HEK293 (cell line): ENCODE measurements at regions not wholly inside any gene's neighbourhood (a gene's known extent, or its start where the extent isn't known, plus 50 kb on each side); places are given as distances from the start of the nearest gene placed in this dataset.

ENCODE experiments used
- CTCF ChIA-PET: fragments of 350-600 bp; formaldehyde crosslinking; extraction: SDS; loops from one replicate; lab custom pipeline; 2021; ENCODE audit warnings: antibody characterized with exemption; lab: Yijun Ruan, JAX
- POLR2A ChIA-PET: fragments of 300-600 bp; formaldehyde crosslinking; extraction: SDS; loops from one replicate; lab custom pipeline; 2020; ENCODE audit warnings: antibody characterized with exemption, inconsistent platforms; lab: Yijun Ruan, JAX
- H3K27ac ChIP-seq: fragments of 200-500 bp; sonication (Bioruptor generic); 2 replicates; pipeline ENCODE4 v1.5.1; 2014; ENCODE audit warnings: low read depth, low read length, control low read depth, inconsistent platforms; ENCODE audit errors: extremely low read depth
- H3K36me3 ChIP-seq, 2 experiments: fragments of 200-500 bp in 1 of 2; sonication (Bioruptor generic) in 1 of 2; 1 replicate in 1 of 2; 2 replicates in 1 of 2; pipeline ENCODE4 v1.5.1; 2014 to 2017; ENCODE audit warnings: inconsistent platforms in 2 of 2, low read length in 2 of 2; ENCODE audit not compliant: control insufficient read depth in 2 of 2, insufficient read depth in 1 of 2
- H3K4me1 ChIP-seq: fragments of 200-500 bp; sonication (Bioruptor generic); 2 replicates; pipeline ENCODE4 v1.5.1; 2014; ENCODE audit warnings: mild to moderate bottlenecking, low read length, inconsistent platforms; ENCODE audit not compliant: control insufficient read depth, insufficient read depth
- H3K4me3 ChIP-seq: 2 replicates; pipeline ENCODE4 v1.5.1; 2011; ENCODE audit warnings: low read depth, mild to moderate bottlenecking, control low read depth, low read length, moderate library complexity
- H3K9me3 ChIP-seq: fragments of 200-500 bp; sonication (Bioruptor generic); 2 replicates; pipeline ENCODE4 v1.5.1; 2014; ENCODE audit warnings: low read depth, low read length, inconsistent platforms; ENCODE audit not compliant: control insufficient read depth, insufficient read depth
- KLF8 ChIP-seq: fragments of 450-650 bp; formaldehyde crosslinking; IDR thresholded peaks from 2 replicates; pipeline ENCODE4 v1.5.1; 2016; ENCODE audit warnings: missing biosample characterization, missing genetic modification characterization
- WT1 ChIP-seq: fragments of 450-650 bp; formaldehyde crosslinking; IDR thresholded peaks from 2 replicates; pipeline ENCODE4 v1.5.1; 2016; ENCODE audit warnings: missing biosample characterization, missing genetic modification characterization
- ZBTB8A ChIP-seq: fragments of 450-650 bp; formaldehyde crosslinking; IDR thresholded peaks from 2 replicates; pipeline ENCODE4 v1.5.1; 2016; ENCODE audit warnings: missing biosample characterization, missing genetic modification characterization
- ZNF155 ChIP-seq: fragments of 450-650 bp; formaldehyde crosslinking; IDR thresholded peaks from 2 replicates; pipeline ENCODE4 v1.5.1; 2016; ENCODE audit warnings: missing biosample characterization, missing genetic modification characterization
- ZNF16 ChIP-seq: fragments of 450-650 bp; formaldehyde crosslinking; IDR thresholded peaks from 2 replicates; pipeline ENCODE4 v1.5.1; 2016; ENCODE audit warnings: low read depth, missing biosample characterization, missing genetic modification characterization
- ZNF214 ChIP-seq: fragments of 450-650 bp; formaldehyde crosslinking; IDR thresholded peaks from 2 replicates; pipeline ENCODE4 v1.5.1; 2017; ENCODE audit warnings: missing biosample characterization, mild to moderate bottlenecking, missing genetic modification characterization, borderline replicate concordance
- ZNF223 ChIP-seq: fragments of 450-650 bp; formaldehyde crosslinking; IDR thresholded peaks from 2 replicates; pipeline ENCODE4 v1.5.1; 2016; ENCODE audit warnings: missing biosample characterization, missing genetic modification characterization
- ZNF324 ChIP-seq: fragments of 450-650 bp; formaldehyde crosslinking; IDR thresholded peaks from 2 replicates; pipeline ENCODE4 v1.5.1; 2016; ENCODE audit warnings: missing biosample characterization, missing genetic modification characterization
- ZNF426 ChIP-seq: fragments of 450-650 bp; formaldehyde crosslinking; IDR thresholded peaks from 2 replicates; pipeline ENCODE4 v1.5.1; 2017; ENCODE audit warnings: missing biosample characterization, missing genetic modification characterization, mild to moderate bottlenecking, inconsistent platforms, moderate library complexity
- ZNF701 ChIP-seq: fragments of 450-650 bp; formaldehyde crosslinking; IDR thresholded peaks from 2 replicates; pipeline ENCODE4 v1.5.1; 2016; ENCODE audit warnings: missing biosample characterization, missing genetic modification characterization
- ZNF776 ChIP-seq: fragments of 450-650 bp; formaldehyde crosslinking; IDR thresholded peaks from 2 replicates; pipeline ENCODE4 v1.5.0; 2017; ENCODE audit warnings: missing biosample characterization, missing genetic modification characterization, borderline replicate concordance
- ZNF837 ChIP-seq: fragments of 450-650 bp; formaldehyde crosslinking; IDR thresholded peaks from 2 replicates; pipeline ENCODE4 v1.5.1; 2016; ENCODE audit warnings: missing biosample characterization, missing genetic modification characterization
- TF ChIP-seq, protein P1 (sequence below): fragments of 450-650 bp; formaldehyde crosslinking; conservative IDR thresholded peaks from 2 replicates; pipeline ENCODE4 v1.5.1; 2016; ENCODE audit warnings: low read depth, missing biosample characterization, missing genetic modification characterization
- TF ChIP-seq, protein P2 (sequence below): fragments of 450-650 bp; formaldehyde crosslinking; IDR thresholded peaks from 2 replicates; pipeline ENCODE4 v1.5.1; 2016; ENCODE audit warnings: missing biosample characterization, missing genetic modification characterization
- TF ChIP-seq, protein P3 (sequence below): fragments of 450-650 bp; formaldehyde crosslinking; IDR thresholded peaks from 2 replicates; pipeline ENCODE4 v1.5.1; 2016; ENCODE audit warnings: missing biosample characterization, missing genetic modification characterization
- TF ChIP-seq, protein P4 (sequence below): fragments of 450-650 bp; formaldehyde crosslinking; conservative IDR thresholded peaks from 2 replicates; pipeline ENCODE4 v1.5.1; 2016; ENCODE audit warnings: low read depth, missing biosample characterization, missing genetic modification characterization

DNA sequence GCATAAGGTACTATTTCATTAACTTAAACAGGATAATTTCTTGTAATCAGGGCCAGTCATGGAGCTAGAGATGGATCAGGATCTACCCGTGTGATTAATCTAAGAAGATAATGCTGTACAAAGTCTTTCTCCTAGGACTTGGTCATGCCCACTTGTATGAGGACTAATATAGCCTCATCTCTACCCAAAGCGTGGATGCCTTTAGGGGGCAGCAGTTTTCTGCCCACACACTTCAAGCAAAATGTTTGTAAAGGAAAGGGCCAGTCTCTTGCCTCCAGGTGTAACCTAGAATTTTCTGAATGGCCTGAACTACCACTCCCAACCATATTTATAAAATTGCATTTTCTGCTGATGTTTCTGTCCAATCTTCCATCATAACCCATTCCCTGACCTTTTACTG, 764.0 kb upstream of the IGFBP3 start:
- POLR2A ChIA-PET, result no interaction called here
- TF ChIP-seq ZNF155 (tag by site-specific recombination) (no peak), WT1 (no peak), ZNF701 (tag by site-specific recombination) (no peak), ZNF223 (no peak), KLF8 (no peak), ZNF776 (tag by site-specific recombination) (no peak), ZNF214 (tag by site-specific recombination) (no peak), ZNF426 (tag by site-specific recombination) (no peak), ZNF837 (tag by site-specific recombination) (no peak), ZNF16 (tag by site-specific recombination) (no peak), ZNF324 (tag by site-specific recombination) (no peak), ZBTB8A (no peak)
- TF ChIP-seq, protein P1, sequence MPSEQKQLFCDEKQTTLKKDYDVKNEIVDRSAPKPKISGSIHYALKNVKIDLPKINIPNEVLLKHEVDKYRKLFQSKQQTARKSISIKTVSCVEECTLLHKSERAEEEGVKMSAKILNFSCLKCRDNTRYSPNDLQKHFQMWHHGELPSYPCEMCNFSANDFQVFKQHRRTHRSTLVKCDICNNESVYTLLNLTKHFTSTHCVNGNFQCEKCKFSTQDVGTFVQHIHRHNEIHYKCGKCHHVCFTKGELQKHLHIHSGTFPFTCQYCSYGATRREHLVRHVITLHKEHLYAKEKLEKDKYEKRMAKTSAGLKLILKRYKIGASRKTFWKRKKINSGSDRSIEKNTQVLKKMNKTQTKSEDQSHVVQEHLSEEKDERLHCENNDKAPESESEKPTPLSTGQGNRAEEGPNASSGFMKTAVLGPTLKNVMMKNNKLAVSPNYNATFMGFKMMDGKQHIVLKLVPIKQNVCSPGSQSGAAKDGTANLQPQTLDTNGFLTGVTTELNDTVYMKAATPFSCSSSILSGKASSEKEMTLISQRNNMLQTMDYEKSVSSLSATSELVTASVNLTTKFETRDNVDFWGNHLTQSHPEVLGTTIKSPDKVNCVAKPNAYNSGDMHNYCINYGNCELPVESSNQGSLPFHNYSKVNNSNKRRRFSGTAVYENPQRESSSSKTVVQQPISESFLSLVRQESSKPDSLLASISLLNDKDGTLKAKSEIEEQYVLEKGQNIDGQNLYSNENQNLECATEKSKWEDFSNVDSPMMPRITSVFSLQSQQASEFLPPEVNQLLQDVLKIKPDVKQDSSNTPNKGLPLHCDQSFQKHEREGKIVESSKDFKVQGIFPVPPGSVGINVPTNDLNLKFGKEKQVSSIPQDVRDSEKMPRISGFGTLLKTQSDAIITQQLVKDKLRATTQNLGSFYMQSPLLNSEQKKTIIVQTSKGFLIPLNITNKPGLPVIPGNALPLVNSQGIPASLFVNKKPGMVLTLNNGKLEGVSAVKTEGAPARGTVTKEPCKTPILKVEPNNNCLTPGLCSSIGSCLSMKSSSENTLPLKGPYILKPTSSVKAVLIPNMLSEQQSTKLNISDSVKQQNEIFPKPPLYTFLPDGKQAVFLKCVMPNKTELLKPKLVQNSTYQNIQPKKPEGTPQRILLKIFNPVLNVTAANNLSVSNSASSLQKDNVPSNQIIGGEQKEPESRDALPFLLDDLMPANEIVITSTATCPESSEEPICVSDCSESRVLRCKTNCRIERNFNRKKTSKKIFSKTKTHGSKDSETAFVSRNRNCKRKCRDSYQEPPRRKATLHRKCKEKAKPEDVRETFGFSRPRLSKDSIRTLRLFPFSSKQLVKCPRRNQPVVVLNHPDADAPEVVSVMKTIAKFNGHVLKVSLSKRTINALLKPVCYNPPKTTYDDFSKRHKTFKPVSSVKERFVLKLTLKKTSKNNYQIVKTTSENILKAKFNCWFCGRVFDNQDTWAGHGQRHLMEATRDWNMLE (tag by site-specific recombination), result no peak
- TF ChIP-seq, protein P2, sequence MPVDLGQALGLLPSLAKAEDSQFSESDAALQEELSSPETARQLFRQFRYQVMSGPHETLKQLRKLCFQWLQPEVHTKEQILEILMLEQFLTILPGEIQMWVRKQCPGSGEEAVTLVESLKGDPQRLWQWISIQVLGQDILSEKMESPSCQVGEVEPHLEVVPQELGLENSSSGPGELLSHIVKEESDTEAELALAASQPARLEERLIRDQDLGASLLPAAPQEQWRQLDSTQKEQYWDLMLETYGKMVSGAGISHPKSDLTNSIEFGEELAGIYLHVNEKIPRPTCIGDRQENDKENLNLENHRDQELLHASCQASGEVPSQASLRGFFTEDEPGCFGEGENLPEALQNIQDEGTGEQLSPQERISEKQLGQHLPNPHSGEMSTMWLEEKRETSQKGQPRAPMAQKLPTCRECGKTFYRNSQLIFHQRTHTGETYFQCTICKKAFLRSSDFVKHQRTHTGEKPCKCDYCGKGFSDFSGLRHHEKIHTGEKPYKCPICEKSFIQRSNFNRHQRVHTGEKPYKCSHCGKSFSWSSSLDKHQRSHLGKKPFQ, result no peak
- TF ChIP-seq, protein P3, sequence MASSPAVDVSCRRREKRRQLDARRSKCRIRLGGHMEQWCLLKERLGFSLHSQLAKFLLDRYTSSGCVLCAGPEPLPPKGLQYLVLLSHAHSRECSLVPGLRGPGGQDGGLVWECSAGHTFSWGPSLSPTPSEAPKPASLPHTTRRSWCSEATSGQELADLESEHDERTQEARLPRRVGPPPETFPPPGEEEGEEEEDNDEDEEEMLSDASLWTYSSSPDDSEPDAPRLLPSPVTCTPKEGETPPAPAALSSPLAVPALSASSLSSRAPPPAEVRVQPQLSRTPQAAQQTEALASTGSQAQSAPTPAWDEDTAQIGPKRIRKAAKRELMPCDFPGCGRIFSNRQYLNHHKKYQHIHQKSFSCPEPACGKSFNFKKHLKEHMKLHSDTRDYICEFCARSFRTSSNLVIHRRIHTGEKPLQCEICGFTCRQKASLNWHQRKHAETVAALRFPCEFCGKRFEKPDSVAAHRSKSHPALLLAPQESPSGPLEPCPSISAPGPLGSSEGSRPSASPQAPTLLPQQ, result no peak
- TF ChIP-seq, protein P4, sequence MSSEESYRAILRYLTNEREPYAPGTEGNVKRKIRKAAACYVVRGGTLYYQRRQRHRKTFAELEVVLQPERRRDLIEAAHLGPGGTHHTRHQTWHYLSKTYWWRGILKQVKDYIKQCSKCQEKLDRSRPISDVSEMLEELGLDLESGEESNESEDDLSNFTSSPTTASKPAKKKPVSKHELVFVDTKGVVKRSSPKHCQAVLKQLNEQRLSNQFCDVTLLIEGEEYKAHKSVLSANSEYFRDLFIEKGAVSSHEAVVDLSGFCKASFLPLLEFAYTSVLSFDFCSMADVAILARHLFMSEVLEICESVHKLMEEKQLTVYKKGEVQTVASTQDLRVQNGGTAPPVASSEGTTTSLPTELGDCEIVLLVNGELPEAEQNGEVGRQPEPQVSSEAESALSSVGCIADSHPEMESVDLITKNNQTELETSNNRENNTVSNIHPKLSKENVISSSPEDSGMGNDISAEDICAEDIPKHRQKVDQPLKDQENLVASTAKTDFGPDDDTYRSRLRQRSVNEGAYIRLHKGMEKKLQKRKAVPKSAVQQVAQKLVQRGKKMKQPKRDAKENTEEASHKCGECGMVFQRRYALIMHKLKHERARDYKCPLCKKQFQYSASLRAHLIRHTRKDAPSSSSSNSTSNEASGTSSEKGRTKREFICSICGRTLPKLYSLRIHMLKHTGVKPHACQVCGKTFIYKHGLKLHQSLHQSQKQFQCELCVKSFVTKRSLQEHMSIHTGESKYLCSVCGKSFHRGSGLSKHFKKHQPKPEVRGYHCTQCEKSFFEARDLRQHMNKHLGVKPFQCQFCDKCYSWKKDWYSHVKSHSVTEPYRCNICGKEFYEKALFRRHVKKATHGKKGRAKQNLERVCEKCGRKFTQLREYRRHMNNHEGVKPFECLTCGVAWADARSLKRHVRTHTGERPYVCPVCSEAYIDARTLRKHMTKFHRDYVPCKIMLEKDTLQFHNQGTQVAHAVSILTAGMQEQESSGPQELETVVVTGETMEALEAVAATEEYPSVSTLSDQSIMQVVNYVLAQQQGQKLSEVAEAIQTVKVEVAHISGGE, result no peak

More for the DNA sequence above, 764.0 kb upstream of the IGFBP3 start:
- CTCF ChIA-PET, result interaction anchor here (0.8 kb wide), 1 partner anchor 191 kb away, joined by 3 read pairs; no protein-coding TSS in a partner anchor
- Histone ChIP-seq H3K4me1 (no peaks in the 10 kb centered on the region), H3K4me3 (no peak overlapping the region), H3K36me3 (no peaks in the 10 kb centered on the region), H3K27ac (no peak overlapping the region), H3K9me3 (no peaks in the 10 kb centered on the region)
